WTC11 (cell line): ENCODE measurements at regions not wholly inside any gene's neighbourhood (a gene's known extent, or its start where the extent isn't known, plus 50 kb on each side); places are given as distances from the start of the nearest gene placed in this dataset.
A peak's percentile ranks its signal among the peaks of the same experiment; 100 is the strongest.
"Not testable (repeated sequence)": the region's sequence is repeated elsewhere in the genome, so short reads cannot be mapped to it uniquely, and the experiment has no call there.

Source experiments
- ATAC-seq: fragments of 200-7000 bp; cut with Tn5 transposase; 2 replicates; pipeline ENCODE4 v1.10.0; 2021; ENCODE audit warnings: mild to moderate bottlenecking, moderate library complexity
- CTCF ChIA-PET: fragments of 300-600 bp; sonication (Branson Sonifier 250); formaldehyde crosslinking; loops from one replicate; lab custom pipeline; 2021; ENCODE audit warnings: antibody characterized with exemption; lab: Charles Lee
- POLR2A ChIA-PET: fragments of 350-600 bp; sonication (Branson Sonifier 250); formaldehyde crosslinking; loops from one replicate; lab custom pipeline; 2021; ENCODE audit warnings: antibody characterized with exemption; lab: Charles Lee
- DNase-seq: peaks from one replicate; pipeline ENCODE4 v3.0.0; 2021; ENCODE audit warnings: low spot score
- H3K27ac Mint-ChIP-seq: 2 replicates; pipeline ENCODE4 v1.8.0; 2021; ENCODE audit warnings: mixed read lengths
- H3K27me3 Mint-ChIP-seq: 2 replicates; pipeline ENCODE4 v1.8.0; 2021; ENCODE audit warnings: low read depth, mild to moderate bottlenecking, moderate library complexity, mixed read lengths
- H3K36me3 Mint-ChIP-seq: 2 replicates; pipeline ENCODE4 v1.8.0; 2021; ENCODE audit warnings: mixed read lengths
- H3K4me1 Mint-ChIP-seq: 2 replicates; pipeline ENCODE4 v1.8.0; 2022; ENCODE audit warnings: mixed read lengths
- H3K4me3 Mint-ChIP-seq: 2 replicates; pipeline ENCODE4 v1.8.0; 2021; ENCODE audit warnings: mild to moderate bottlenecking, moderate library complexity, mixed read lengths
- H3K9me3 Mint-ChIP-seq: 2 replicates; pipeline ENCODE4 v1.8.0; 2021; ENCODE audit warnings: mixed read lengths
- FOXK1 ChIP-seq: sonication (generic); formaldehyde crosslinking; IDR thresholded peaks from 2 replicates; pipeline ENCODE4 v1.8.0; 2022; ENCODE audit warnings: mild to moderate bottlenecking, moderate library complexity, missing genetic modification reagents
- HMGA2 ChIP-seq: fragments of 250-450 bp; sonication (Bioruptor Pico); IDR thresholded peaks from 2 replicates; pipeline ENCODE4 v1.4.0; 2021; ENCODE audit warnings: mild to moderate bottlenecking, moderate library complexity
- KAT7 ChIP-seq: sonication (generic); formaldehyde crosslinking; IDR thresholded peaks from 2 replicates; pipeline ENCODE4 v1.8.1; 2023; ENCODE audit warnings: missing genetic modification reagents, mild to moderate bottlenecking, borderline replicate concordance
- MXD4 ChIP-seq: fragments of 250-450 bp; sonication (Bioruptor Pico); IDR thresholded peaks from 2 replicates; pipeline ENCODE4 v1.8.0; 2021; ENCODE audit warnings: mild to moderate bottlenecking, moderate library complexity, borderline replicate concordance
- NR2C2 ChIP-seq: sonication (generic); formaldehyde crosslinking; IDR thresholded peaks from 2 replicates; pipeline ENCODE4 v1.8.0; 2022; ENCODE audit warnings: mild to moderate bottlenecking, missing genetic modification reagents
- OVOL2 ChIP-seq: fragments of 250-450 bp; sonication (Bioruptor Pico); IDR thresholded peaks from 2 replicates; pipeline ENCODE4 v1.9.0; 2021; ENCODE audit warnings: mild to moderate bottlenecking, borderline replicate concordance
- PREB ChIP-seq: sonication (generic); formaldehyde crosslinking; IDR thresholded peaks from 2 replicates; pipeline ENCODE4 v1.8.1; 2022; ENCODE audit warnings: mild to moderate bottlenecking, missing genetic modification reagents, moderate library complexity, borderline replicate concordance
- SMAD3 ChIP-seq: sonication (generic); formaldehyde crosslinking; IDR thresholded peaks from 2 replicates; pipeline ENCODE4 v1.8.0; 2022; ENCODE audit warnings: missing genetic modification reagents, mild to moderate bottlenecking, borderline replicate concordance
- TCF7 ChIP-seq: sonication (generic); formaldehyde crosslinking; IDR thresholded peaks from 2 replicates; pipeline ENCODE4 v1.8.0; 2022; ENCODE audit warnings: mild to moderate bottlenecking, low read depth, missing genetic modification reagents, moderate library complexity
- USF1 ChIP-seq: sonication (generic); formaldehyde crosslinking; IDR thresholded peaks from 2 replicates; pipeline ENCODE4 v1.8.0; 2022; ENCODE audit warnings: mild to moderate bottlenecking, missing genetic modification reagents
- ZNF317 ChIP-seq: sonication (generic); formaldehyde crosslinking; IDR thresholded peaks from 2 replicates; pipeline ENCODE4 v1.8.1; 2023; ENCODE audit warnings: low read depth, mild to moderate bottlenecking, moderate library complexity, missing genetic modification reagents, borderline replicate concordance
- TF ChIP-seq, protein P1 (sequence below): sonication (generic); formaldehyde crosslinking; IDR thresholded peaks from 2 replicates; pipeline ENCODE4 v1.8.0; 2022; ENCODE audit warnings: missing genetic modification reagents
- TF ChIP-seq, protein P2 (sequence below): sonication (generic); formaldehyde crosslinking; IDR thresholded peaks from 2 replicates; pipeline ENCODE4 v1.8.0; 2022; ENCODE audit warnings: mild to moderate bottlenecking, missing genetic modification reagents
- TF ChIP-seq, protein P3 (sequence below): sonication (generic); formaldehyde crosslinking; IDR thresholded peaks from 2 replicates; pipeline ENCODE4 v1.8.1; 2023; ENCODE audit warnings: mild to moderate bottlenecking, missing genetic modification reagents, moderate library complexity
- TF ChIP-seq, protein P4 (sequence below): sonication (generic); formaldehyde crosslinking; IDR thresholded peaks from 2 replicates; pipeline ENCODE4 v1.8.1; 2022; ENCODE audit warnings: low read depth, missing genetic modification reagents, borderline replicate concordance

DNA sequence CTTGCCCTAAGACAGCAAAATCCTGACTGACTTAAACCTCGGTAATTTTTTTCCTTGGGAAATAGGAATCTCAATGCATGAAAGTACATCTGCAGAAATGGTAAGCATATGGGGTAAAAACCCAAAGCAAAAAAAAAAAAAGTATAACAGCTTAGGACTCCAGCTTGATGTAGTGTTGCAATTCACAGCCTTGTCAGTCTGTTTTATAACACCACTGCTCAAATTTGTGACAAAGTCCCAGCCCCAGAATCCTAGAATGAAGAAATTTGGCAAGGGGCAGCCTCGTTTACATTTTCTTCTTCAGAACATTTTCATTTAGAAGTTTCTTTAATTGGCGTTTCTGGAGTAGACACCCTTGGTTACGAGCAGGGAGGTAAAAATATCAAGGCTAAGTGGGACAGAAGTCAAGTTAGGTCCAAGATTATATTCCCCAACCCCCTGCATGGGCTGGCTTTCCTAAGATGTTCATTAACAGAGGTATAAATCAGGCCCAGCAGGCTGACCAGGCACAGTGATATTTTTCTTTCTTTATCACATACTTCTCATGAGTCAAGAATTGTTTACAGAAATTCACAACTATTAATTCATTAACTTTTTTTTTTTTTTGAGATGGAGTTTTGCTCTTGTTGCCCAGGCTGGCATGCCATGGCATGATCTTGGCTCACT lies 424.0 kb downstream of the RMST start:
- H3K27me3 Mint-ChIP-seq, result no peaks in the 10 kb centered on the region
- no peak for TF ChIP-seq HMGA2 (CRISPR knock-in tag)
- TF ChIP-seq PREB (CRISPR knock-in tag), result no peak
- TF ChIP-seq OVOL2, result no peak
- TF ChIP-seq, protein P1, sequence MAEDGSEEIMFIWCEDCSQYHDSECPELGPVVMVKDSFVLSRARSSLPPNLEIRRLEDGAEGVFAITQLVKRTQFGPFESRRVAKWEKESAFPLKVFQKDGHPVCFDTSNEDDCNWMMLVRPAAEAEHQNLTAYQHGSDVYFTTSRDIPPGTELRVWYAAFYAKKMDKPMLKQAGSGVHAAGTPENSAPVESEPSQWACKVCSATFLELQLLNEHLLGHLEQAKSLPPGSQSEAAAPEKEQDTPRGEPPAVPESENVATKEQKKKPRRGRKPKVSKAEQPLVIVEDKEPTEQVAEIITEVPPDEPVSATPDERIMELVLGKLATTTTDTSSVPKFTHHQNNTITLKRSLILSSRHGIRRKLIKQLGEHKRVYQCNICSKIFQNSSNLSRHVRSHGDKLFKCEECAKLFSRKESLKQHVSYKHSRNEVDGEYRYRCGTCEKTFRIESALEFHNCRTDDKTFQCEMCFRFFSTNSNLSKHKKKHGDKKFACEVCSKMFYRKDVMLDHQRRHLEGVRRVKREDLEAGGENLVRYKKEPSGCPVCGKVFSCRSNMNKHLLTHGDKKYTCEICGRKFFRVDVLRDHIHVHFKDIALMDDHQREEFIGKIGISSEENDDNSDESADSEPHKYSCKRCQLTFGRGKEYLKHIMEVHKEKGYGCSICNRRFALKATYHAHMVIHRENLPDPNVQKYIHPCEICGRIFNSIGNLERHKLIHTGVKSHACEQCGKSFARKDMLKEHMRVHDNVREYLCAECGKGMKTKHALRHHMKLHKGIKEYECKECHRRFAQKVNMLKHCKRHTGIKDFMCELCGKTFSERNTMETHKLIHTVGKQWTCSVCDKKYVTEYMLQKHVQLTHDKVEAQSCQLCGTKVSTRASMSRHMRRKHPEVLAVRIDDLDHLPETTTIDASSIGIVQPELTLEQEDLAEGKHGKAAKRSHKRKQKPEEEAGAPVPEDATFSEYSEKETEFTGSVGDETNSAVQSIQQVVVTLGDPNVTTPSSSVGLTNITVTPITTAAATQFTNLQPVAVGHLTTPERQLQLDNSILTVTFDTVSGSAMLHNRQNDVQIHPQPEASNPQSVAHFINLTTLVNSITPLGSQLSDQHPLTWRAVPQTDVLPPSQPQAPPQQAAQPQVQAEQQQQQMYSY (CRISPR knock-in tag), result no peak
- TF ChIP-seq, protein P2, sequence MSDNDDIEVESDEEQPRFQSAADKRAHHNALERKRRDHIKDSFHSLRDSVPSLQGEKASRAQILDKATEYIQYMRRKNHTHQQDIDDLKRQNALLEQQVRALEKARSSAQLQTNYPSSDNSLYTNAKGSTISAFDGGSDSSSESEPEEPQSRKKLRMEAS (CRISPR knock-in tag), result no peak
- TF ChIP-seq, protein P3, sequence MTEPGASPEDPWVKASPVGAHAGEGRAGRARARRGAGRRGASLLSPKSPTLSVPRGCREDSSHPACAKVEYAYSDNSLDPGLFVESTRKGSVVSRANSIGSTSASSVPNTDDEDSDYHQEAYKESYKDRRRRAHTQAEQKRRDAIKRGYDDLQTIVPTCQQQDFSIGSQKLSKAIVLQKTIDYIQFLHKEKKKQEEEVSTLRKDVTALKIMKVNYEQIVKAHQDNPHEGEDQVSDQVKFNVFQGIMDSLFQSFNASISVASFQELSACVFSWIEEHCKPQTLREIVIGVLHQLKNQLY (CRISPR knock-in tag), result no peak
- TF ChIP-seq ZNF317 (CRISPR knock-in tag), result no peak
- no peak for TF ChIP-seq USF1 (CRISPR knock-in tag)
- no peak for TF ChIP-seq FOXK1
- TF ChIP-seq, protein P4, sequence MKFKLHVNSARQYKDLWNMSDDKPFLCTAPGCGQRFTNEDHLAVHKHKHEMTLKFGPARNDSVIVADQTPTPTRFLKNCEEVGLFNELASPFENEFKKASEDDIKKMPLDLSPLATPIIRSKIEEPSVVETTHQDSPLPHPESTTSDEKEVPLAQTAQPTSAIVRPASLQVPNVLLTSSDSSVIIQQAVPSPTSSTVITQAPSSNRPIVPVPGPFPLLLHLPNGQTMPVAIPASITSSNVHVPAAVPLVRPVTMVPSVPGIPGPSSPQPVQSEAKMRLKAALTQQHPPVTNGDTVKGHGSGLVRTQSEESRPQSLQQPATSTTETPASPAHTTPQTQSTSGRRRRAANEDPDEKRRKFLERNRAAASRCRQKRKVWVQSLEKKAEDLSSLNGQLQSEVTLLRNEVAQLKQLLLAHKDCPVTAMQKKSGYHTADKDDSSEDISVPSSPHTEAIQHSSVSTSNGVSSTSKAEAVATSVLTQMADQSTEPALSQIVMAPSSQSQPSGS (CRISPR knock-in tag), result no peak
- no peak for TF ChIP-seq NR2C2
- TF ChIP-seq TCF7 (CRISPR knock-in tag), result no peak
- TF ChIP-seq SMAD3 (CRISPR knock-in tag), result no peak
- TF ChIP-seq MXD4, result no peak
- TF ChIP-seq KAT7 (CRISPR knock-in tag), result no peak
- no peak for ATAC-seq
- H3K9me3 Mint-ChIP-seq, result peaks cover 4% of the 10 kb centered on the region; the same call in 1 of the 2 replicates
- no peaks in the 10 kb centered on the region for H3K36me3 Mint-ChIP-seq
- no peak overlapping the region for H3K4me3 Mint-ChIP-seq
- POLR2A ChIA-PET, result no interaction called here
- H3K4me1 Mint-ChIP-seq, result peaks cover 18% of the 10 kb centered on the region
- H3K27ac Mint-ChIP-seq, result no peak overlapping the region
- no peak for DNase-seq
- CTCF ChIA-PET, result no interaction called here

- DNase-seq, result peak; percentile 22
- POLR2A ChIA-PET, CTCF ChIA-PET, H3K27ac Mint-ChIP-seq, ATAC-seq, H3K27me3 Mint-ChIP-seq, H3K36me3 Mint-ChIP-seq, H3K4me1 Mint-ChIP-seq, H3K4me3 Mint-ChIP-seq: not testable (repeated sequence)
- peaks cover 34% of the 10 kb centered on the region for H3K9me3 Mint-ChIP-seq
Measured at GRCh38 chr12:97897881-97898280, 435.3 kb downstream of the RMST start.
